MM.1S (cell line): ENCODE measurements at regions not wholly inside any gene's neighbourhood (a gene's known extent, or its start where the extent isn't known, plus 50 kb on each side); places are given as distances from the start of the nearest gene placed in this dataset.

Source experiments
- DNase-seq: peaks from one replicate; pipeline ENCODE4 v3.0.0-alpha.2; 2015
- H2AFZ ChIP-seq: fragments of 300-600 bp; sonication (generic); 2 replicates; pipeline ENCODE4 v1.6.0; 2016; ENCODE audit warnings: antibody characterized with exemption, low read length
- H3F3A ChIP-seq: fragments of 300-600 bp; sonication (generic); 2 replicates; pipeline ENCODE4 v1.6.1; 2016; ENCODE audit warnings: mild to moderate bottlenecking, antibody characterized with exemption, low read length, moderate library complexity, mixed read lengths; ENCODE audit not compliant: insufficient read depth
- H3K27ac ChIP-seq: fragments of 300-600 bp; sonication (generic); 2 replicates; pipeline ENCODE4 v1.5.1; 2016; ENCODE audit warnings: mild to moderate bottlenecking, low read length
- H3K27me3 ChIP-seq: fragments of 300-600 bp; sonication (generic); replicated peaks from 2 replicates; pipeline ENCODE4 v1.6.0; 2016; ENCODE audit warnings: low read length; ENCODE audit not compliant: insufficient read depth
- H3K36me3 ChIP-seq: fragments of 300-600 bp; sonication (generic); replicated peaks from 2 replicates; pipeline ENCODE4 v1.6.1; 2016; ENCODE audit warnings: mild to moderate bottlenecking, low read length, mixed read lengths; ENCODE audit not compliant: insufficient read depth
- H3K4me1 ChIP-seq: fragments of 300-600 bp; sonication (generic); 2 replicates; pipeline ENCODE4 v1.6.1; 2016; ENCODE audit warnings: low read length, mixed read lengths
- H3K4me2 ChIP-seq: fragments of 300-600 bp; sonication (generic); 2 replicates; pipeline ENCODE4 v1.6.0; 2016; ENCODE audit warnings: low read depth, low read length
- H3K4me3 ChIP-seq: fragments of 300-600 bp; sonication (generic); 2 replicates; pipeline ENCODE4 v1.5.1; 2016; ENCODE audit warnings: low read length, mixed read lengths
- H3K79me2 ChIP-seq: fragments of 300-600 bp; sonication (generic); 2 replicates; pipeline ENCODE4 v1.6.1; 2016; ENCODE audit warnings: mixed run types, low read length, mixed read lengths
- H3K9ac ChIP-seq: fragments of 300-600 bp; sonication (generic); 2 replicates; pipeline ENCODE4 v1.6.1; 2016; ENCODE audit warnings: low read length, mixed read lengths
- H3K9me2 ChIP-seq: fragments of 300-600 bp; sonication (generic); replicated peaks from 2 replicates; pipeline ENCODE4 v1.6.1; 2016; ENCODE audit warnings: mild to moderate bottlenecking, low read length, mixed read lengths; ENCODE audit not compliant: insufficient read depth
- H3K9me3 ChIP-seq: fragments of 300-600 bp; sonication (generic); replicated peaks from 2 replicates; pipeline ENCODE4 v1.6.1; 2016; ENCODE audit warnings: mild to moderate bottlenecking, low read length, mixed read lengths; ENCODE audit not compliant: insufficient read depth
- H4K20me1 ChIP-seq: fragments of 300-600 bp; sonication (generic); 2 replicates; pipeline ENCODE4 v1.6.1; 2016; ENCODE audit warnings: mild to moderate bottlenecking, low read length, moderate library complexity, mixed read lengths; ENCODE audit not compliant: insufficient read depth
- CTCF ChIP-seq: fragments of 300-600 bp; sonication (generic); IDR thresholded peaks from 2 replicates; pipeline ENCODE4 v1.5.1; 2016; ENCODE audit warnings: antibody characterized with exemption, low read length, mixed read lengths
- EZH2 ChIP-seq: fragments of 300-600 bp; sonication (generic); optimal IDR thresholded peaks from 2 replicates; pipeline ENCODE3; 2017; ENCODE audit warnings: low read depth, mild to moderate bottlenecking, antibody characterized with exemption, low read length, mixed read lengths
- EZH2phosphoT487 ChIP-seq: fragments of 300-600 bp; sonication (generic); IDR thresholded peaks from 2 replicates; pipeline ENCODE4 v1.6.1; 2018; ENCODE audit warnings: antibody characterized with exemption, low read length

GRCh38 chr2:164114937-164115336 lies 379.1 kb upstream of the FIGN start:
- TF ChIP-seq CTCF (no peak), EZH2 (no peak), EZH2phosphoT487 (no peak)
- no peaks in the 10 kb centered on the region for H3K36me3 ChIP-seq
- no peak overlapping the region for H3K4me2 ChIP-seq
- no peak overlapping the region for H2AFZ ChIP-seq
- peaks cover 9% of the 10 kb centered on the region for H3K4me1 ChIP-seq
- no peaks in the 10 kb centered on the region for H3K27me3 ChIP-seq
- no peaks in the 10 kb centered on the region for H3K9me2 ChIP-seq
- no peak overlapping the region for H3K27ac ChIP-seq
- H3F3A ChIP-seq: no peaks in the 10 kb centered on the region
- DNase-seq: no peak
- H4K20me1 ChIP-seq: no peaks in the 10 kb centered on the region
- no peak overlapping the region for H3K9ac ChIP-seq
- H3K9me3 ChIP-seq: no peaks in the 10 kb centered on the region
- H3K79me2 ChIP-seq: no peaks in the 10 kb centered on the region
- H3K4me3 ChIP-seq: no peak overlapping the region

- no peak for TF ChIP-seq EZH2
- no peak for TF ChIP-seq CTCF
- no peak for TF ChIP-seq EZH2phosphoT487
- Histone ChIP-seq H3K4me1 (peaks cover 9% of the 10 kb centered on the region), H3K9me2 (no peaks in the 10 kb centered on the region), H3K27me3 (no peaks in the 10 kb centered on the region), H3K27ac (no peak overlapping the region), H3K9ac (no peak overlapping the region), H3K79me2 (no peaks in the 10 kb centered on the region), H3K9me3 (no peaks in the 10 kb centered on the region), H2AFZ (no peak overlapping the region), H3K4me3 (no peak overlapping the region), H3K4me2 (no peak overlapping the region), H4K20me1 (no peaks in the 10 kb centered on the region), H3F3A (no peaks in the 10 kb centered on the region), H3K36me3 (no peaks in the 10 kb centered on the region)
- no peak for DNase-seq
Observed at GRCh38 chr2:164112105-164112504, 376.3 kb upstream of the FIGN start.

GRCh38 chr2:164110515-164110914 lies 374.7 kb upstream of the FIGN start:
- Histone ChIP-seq H3K4me1 (peaks cover 21% of the 10 kb centered on the region), H3K4me3 (no peak overlapping the region), H2AFZ (no peak overlapping the region), H3K27me3 (no peaks in the 10 kb centered on the region), H3K36me3 (no peaks in the 10 kb centered on the region), H4K20me1 (no peaks in the 10 kb centered on the region), H3F3A (no peaks in the 10 kb centered on the region; the same call in 1 of the 2 replicates), H3K27ac (no peak overlapping the region), H3K9me3 (no peaks in the 10 kb centered on the region), H3K4me2 (no peak overlapping the region), H3K79me2 (no peaks in the 10 kb centered on the region), H3K9me2 (no peaks in the 10 kb centered on the region), H3K9ac (no peak overlapping the region)
- DNase-seq: no peak
- TF ChIP-seq EZH2phosphoT487 (no peak), EZH2 (no peak), CTCF (no peak)

- no peak overlapping the region for H3K4me3 ChIP-seq
- no peaks in the 10 kb centered on the region for H3K36me3 ChIP-seq
- no peaks in the 10 kb centered on the region; the same call in 1 of the 2 replicates for H3F3A ChIP-seq
- no peaks in the 10 kb centered on the region for H3K79me2 ChIP-seq
- no peaks in the 10 kb centered on the region for H3K9me2 ChIP-seq
- DNase-seq: no peak
- no peak overlapping the region for H3K27ac ChIP-seq
- no peaks in the 10 kb centered on the region for H4K20me1 ChIP-seq
- no peak overlapping the region for H3K9ac ChIP-seq
- no peak overlapping the region for H2AFZ ChIP-seq
- H3K27me3 ChIP-seq: no peaks in the 10 kb centered on the region
- H3K4me1 ChIP-seq: peaks cover 14% of the 10 kb centered on the region; the same call in 1 of the 2 replicates
- H3K4me2 ChIP-seq: no peak overlapping the region
- TF ChIP-seq EZH2phosphoT487 (no peak), EZH2 (no peak), CTCF (no peak)
- no peaks in the 10 kb centered on the region for H3K9me3 ChIP-seq
Observed at GRCh38 chr2:164109006-164109405, 373.2 kb upstream of the FIGN start.
